K562 (cell line): ENCODE measurements at regions not wholly inside any gene's neighbourhood (a gene's known extent, or its start where the extent isn't known, plus 50 kb on each side); places are given as distances from the start of the nearest gene placed in this dataset.

Experiments used
- ATAC-seq: fragments of 200-7000 bp; cut with Tn5 transposase; 3 replicates; pipeline ENCODE4 v1.9.1; 2020; ENCODE audit warnings: moderate library complexity
- BruUV-seq: library from RNA; stranded (reverse); fragments of 400-500 nt; replicated peaks from 2 replicates; lab custom pipeline; 2021; lab: Mats Ljungman, UMichigan
- CTCF ChIA-PET: fragments of 300-600 bp; formaldehyde crosslinking; extraction: SDS; loops from one replicate; lab custom pipeline; 2021; ENCODE audit warnings: low intra/inter-chr PET ratio; lab: Yijun Ruan, JAX
- POLR2A ChIA-PET: fragments of 300-600, 350-650 bp; sonication (Branson Sonifier 250); formaldehyde crosslinking; extraction: SDS; loops from one replicate; lab custom pipeline; 2021; ENCODE audit warnings: antibody characterized with exemption, inconsistent platforms; lab: Yijun Ruan, JAX
- DNase-seq, 4 experiments: peaks; one replicate each; pipeline versions ENCODE4 v3.0.0 to v3.0.0-alpha.2; 2011 to 2018; ENCODE audit warnings: low spot score in 3 of 4, mixed read lengths in 3 of 4; ENCODE audit errors: extremely low read depth in 1 of 4
- FAIRE-seq: peaks from 2 replicates; lab custom pipeline; 2011; peaks lifted over from hg19 to GRCh38; lab: Jason Lieb, UNC
- H2AFZ ChIP-seq: 2 replicates; pipeline ENCODE4 v1.6.0; 2011; ENCODE audit warnings: low read depth, low read length, control low read depth, inconsistent platforms
- H3K27ac ChIP-seq: fragments of 200-600 bp; 3 replicates; pipeline ENCODE4 v1.8.0; 2011; ENCODE audit warnings: low read depth, mild to moderate bottlenecking, control low read depth, inconsistent platforms, low read length, moderate library complexity, mixed read lengths; ENCODE audit errors: extremely low read depth
- H3K27me3 ChIP-seq, 2 experiments: fragments of 300-600 bp in 1 of 2; 2 replicates in 1 of 2; 3 replicates in 1 of 2; pipeline versions ENCODE4 v1.6.0 to v1.8.0; 2011; ENCODE audit warnings: inconsistent platforms in 2 of 2, low read length in 2 of 2, mild to moderate bottlenecking in 1 of 2, mixed read lengths in 1 of 2, moderate library complexity in 1 of 2; ENCODE audit not compliant: control insufficient read depth in 2 of 2, insufficient read depth in 2 of 2
- H3K36me3 ChIP-seq: fragments of 300-600 bp; 3 replicates; pipeline ENCODE4 v1.8.0; 2011; ENCODE audit warnings: mild to moderate bottlenecking, low read length, inconsistent platforms; ENCODE audit not compliant: control insufficient read depth, insufficient read depth
- H3K4me1 ChIP-seq, 2 experiments: fragments of 200-600 bp in 1 of 2; replicated peaks in 1 of 2; 2 replicates in 1 of 2; 3 replicates in 1 of 2; pipeline versions ENCODE4 v1.5.1 to v1.8.0; 2011; ENCODE audit warnings: inconsistent platforms in 2 of 2, low read length in 2 of 2, mild to moderate bottlenecking in 1 of 2, mixed read lengths in 1 of 2, moderate library complexity in 1 of 2; ENCODE audit not compliant: control insufficient read depth in 2 of 2, insufficient read depth in 2 of 2
- H3K4me2 ChIP-seq: 2 replicates; pipeline ENCODE4 v1.6.1; 2011; ENCODE audit warnings: low read length, control low read depth, inconsistent platforms, mixed read lengths; ENCODE audit not compliant: insufficient read depth
- H3K4me3 ChIP-seq: fragments of 200-600 bp; sonication (generic), shearing (Covaris generic); 2 replicates; pipeline ENCODE4 v1.5.1; 2016; ENCODE audit warnings: control low read depth, inconsistent platforms
- H3K79me2 ChIP-seq: fragments of 200-600 bp; 3 replicates; pipeline ENCODE4 v1.8.0; 2011; ENCODE audit warnings: low read length, inconsistent platforms; ENCODE audit not compliant: control insufficient read depth, insufficient read depth
- H3K9ac ChIP-seq, 2 experiments: 2 replicates each; pipeline versions ENCODE4 v1.6.0 to v1.6.1; 2011; ENCODE audit warnings: low read depth in 2 of 2, low read length in 2 of 2, control low read depth in 1 of 2, inconsistent platforms in 1 of 2, mild to moderate bottlenecking in 1 of 2, mixed read lengths in 1 of 2; ENCODE audit not compliant: insufficient read depth in 1 of 2
- H3K9me1 ChIP-seq: one replicate; pipeline ENCODE4 v1.6.0; 2011; ENCODE audit warnings: inconsistent platforms, mild to moderate bottlenecking, low read length, moderate library complexity; ENCODE audit not compliant: control insufficient read depth, insufficient read depth
- H3K9me3 ChIP-seq: replicated peaks from 2 replicates; pipeline ENCODE4 v1.5.1; 2011; ENCODE audit warnings: low read depth, low read length, inconsistent platforms; ENCODE audit not compliant: control insufficient read depth, insufficient read depth
- H4K20me1 ChIP-seq: replicated peaks from 2 replicates; pipeline ENCODE4 v1.6.1; 2011; ENCODE audit warnings: low read length, inconsistent platforms, mixed read lengths; ENCODE audit not compliant: control insufficient read depth, insufficient read depth
- EZH2 ChIP-seq: IDR thresholded peaks from 2 replicates; pipeline ENCODE4 v1.6.1; 2012; ENCODE audit warnings: low read depth, mild to moderate bottlenecking, inconsistent platforms, low read length, borderline replicate concordance
- GATA2 ChIP-seq: sonication (generic); formaldehyde crosslinking; IDR thresholded peaks from 2 replicates; pipeline ENCODE4 v1.4.0; 2020; ENCODE audit warnings: mild to moderate bottlenecking, missing genetic modification reagents
- HDAC8 ChIP-seq: fragments of 450-650 bp; IDR thresholded peaks from 2 replicates; pipeline ENCODE4 v1.6.1; 2016; ENCODE audit warnings: mild to moderate bottlenecking, missing genetic modification characterization, moderate library complexity, missing compliant biosample characterization
- MAFF ChIP-seq: IDR thresholded peaks from 2 replicates; pipeline ENCODE4 v1.6.1; 2012; ENCODE audit warnings: low read length, improper control_type of control experiment
- MAFG ChIP-seq: fragments of 450-650 bp; conservative IDR thresholded peaks from 2 replicates; pipeline ENCODE4 v1.6.1; 2016; ENCODE audit warnings: missing genetic modification characterization, missing compliant biosample characterization
- NR3C1 ChIP-seq: sonication (generic); formaldehyde crosslinking; IDR thresholded peaks from 2 replicates; pipeline ENCODE4 v1.8.1; 2022; ENCODE audit warnings: missing genetic modification reagents
- STAT5A ChIP-seq: IDR thresholded peaks from 2 replicates; pipeline ENCODE4 v1.6.1; 2012; ENCODE audit warnings: low read length, inconsistent platforms, borderline replicate concordance
- TAL1 ChIP-seq: fragments of 450-650 bp; IDR thresholded peaks from 2 replicates; pipeline ENCODE4 v1.6.1; 2016; ENCODE audit warnings: mild to moderate bottlenecking
- THRA ChIP-seq: fragments of 450-650 bp; IDR thresholded peaks from 2 replicates; pipeline ENCODE4 v1.6.1; 2017; ENCODE audit warnings: mild to moderate bottlenecking, moderate library complexity
- TSC22D4 ChIP-seq: fragments of 450-650 bp; IDR thresholded peaks from 2 replicates; pipeline ENCODE4 v1.6.1; 2016; ENCODE audit warnings: missing genetic modification characterization, missing biosample characterization, control low read depth
- XRCC3 ChIP-seq: fragments of 450-650 bp; IDR thresholded peaks from 2 replicates; pipeline ENCODE4 v1.6.1; 2017; ENCODE audit warnings: mild to moderate bottlenecking, moderate library complexity
- ZNF318 ChIP-seq, 2 experiments: fragments of 450-650 bp; IDR thresholded peaks; 2 replicates each; pipeline ENCODE4 v1.6.1; 2016; ENCODE audit warnings: mild to moderate bottlenecking in 2 of 2, borderline replicate concordance in 1 of 2, low read depth in 1 of 2, moderate library complexity in 1 of 2
- ZNF586 ChIP-seq: fragments of 450-650 bp; formaldehyde crosslinking; conservative IDR thresholded peaks from 2 replicates; pipeline ENCODE4 v1.4.0; 2020; ENCODE audit warnings: mild to moderate bottlenecking, moderate library complexity
- WGBS: fragments of 100-300 bp; shearing (Covaris generic); methylation state at CpG from one replicate; pipeline ENCODE4 v1.1.6; 2016; ENCODE audit warnings: low coverage, mixed read lengths; ENCODE audit not compliant: insufficient coverage; ENCODE audit errors: missing lambda C conversion rate; 5-methylcytosine and 5-hydroxymethylcytosine counted together
- in situ Hi-C: fragments of 300-500 bp; cut with MboI; formaldehyde crosslinking; loops from 4 replicates; pipeline ENCODE4 v1.15.0; 2018; ENCODE audit warnings: inconsistent platforms, mixed read lengths
- intact Hi-C: fragments of 100-400 bp; cut with micrococcal nuclease; formaldehyde crosslinking; loops from 2 replicates; pipeline ENCODE4 v1.14.2; 2022

- ChIA-PET POLR2A (no interaction called here), CTCF (no interaction called here)
- no peak for FAIRE-seq
Observed at GRCh38 chr16:7957151-7957550, 624.5 kb downstream of the RBFOX1 start.

More at GRCh38 chr16:7957151-7957550, 624.5 kb downstream of the RBFOX1 start:
- Histone ChIP-seq H3K9me1 (no peaks in the 10 kb centered on the region), H3K27me3 (no peaks in the 10 kb centered on the region), H4K20me1 (no peaks in the 10 kb centered on the region; the same call in 1 of the 2 replicates), H3K36me3 (peaks cover 70% of the 10 kb centered on the region), H3K4me1 (no peaks in the 10 kb centered on the region), H3K27ac (no peak overlapping the region), H3K4me3 (no peak overlapping the region), H3K9ac (no peak overlapping the region), H2AFZ (no peak overlapping the region), H3K9me3 (no peaks in the 10 kb centered on the region)
- intact Hi-C loops, result no loop called here
- 77% methylated on average over 3 of the region's 3 CpGs for WGBS
- no TSS peak for BruUV-seq
- ATAC-seq, result no peak
- TF ChIP-seq GATA2 (CRISPR knock-in tag) (no peak), HDAC8 (tag) (no peak), ZNF318 (IDR thresholded peaks at IDR 0.05; ENCODE audit: borderline replicate concordance in 1 of 2, low read depth in 1 of 2) (no peak), STAT5A (no peak), NR3C1 (CRISPR knock-in tag) (no peak), MAFF (no peak), TAL1 (no peak), XRCC3 (no peak), MAFG (tag) (no peak), TSC22D4 (no peak), EZH2 (no peak), THRA (no peak), ZNF586 (CRISPR knock-in tag) (no peak)
- TF ChIP-seq, all 486 proteins: peak for 0
- in situ Hi-C loops, result no loop called here
- no peak overlapping the region for H3K4me2 ChIP-seq
- no peak for DNase-seq
- H3K79me2 ChIP-seq, result no peaks in the 10 kb centered on the region
